Mesenchymal stem cell (in vitro differentiated cells and primary cell): ENCODE measurements at regions not wholly inside any gene's neighbourhood (a gene's known extent, or its start where the extent isn't known, plus 50 kb on each side); places are given as distances from the start of the nearest gene placed in this dataset.

Experiments
- DNase-seq: peaks from one replicate; pipeline ENCODE4 v3.0.0-alpha.2; 2013
- H2AFZ ChIP-seq: one replicate; pipeline ENCODE4 v1.6.1; 2013; ENCODE audit warnings: low read depth, mild to moderate bottlenecking, control low read depth, inconsistent platforms, low read length, moderate library complexity
- H2AK5ac ChIP-seq: 2 replicates; pipeline ENCODE4 v1.6.1; 2013; ENCODE audit warnings: low read length, moderate library complexity, mild to moderate bottlenecking, inconsistent platforms; ENCODE audit not compliant: severe bottlenecking
- H2BK120ac ChIP-seq: one replicate; pipeline ENCODE4 v1.6.1; 2013; ENCODE audit warnings: low read depth, mild to moderate bottlenecking, inconsistent platforms, low read length, moderate library complexity
- H2BK12ac ChIP-seq, 2 experiments: one replicate each; pipeline ENCODE4 v1.6.1; 2013; ENCODE audit warnings: inconsistent platforms in 2 of 2, low read length in 2 of 2, mild to moderate bottlenecking in 2 of 2, moderate library complexity in 2 of 2, control low read depth in 1 of 2
- H2BK15ac ChIP-seq: one replicate; pipeline ENCODE4 v1.6.1; 2013; ENCODE audit warnings: mild to moderate bottlenecking, low read depth, inconsistent platforms; ENCODE audit not compliant: poor library complexity, severe bottlenecking
- H2BK5ac ChIP-seq: 2 replicates; pipeline ENCODE4 v1.6.1; 2013; ENCODE audit warnings: low read depth, mild to moderate bottlenecking, low read length, control low read depth, inconsistent platforms; ENCODE audit not compliant: poor library complexity, severe bottlenecking
- H3K14ac ChIP-seq, 2 experiments: one replicate each; pipeline ENCODE4 v1.6.1; 2013; ENCODE audit warnings: inconsistent platforms in 2 of 2, low read length in 2 of 2, control low read depth in 1 of 2, mild to moderate bottlenecking in 1 of 2, moderate library complexity in 1 of 2
- H3K18ac ChIP-seq, 2 experiments: one replicate each; pipeline ENCODE4 v1.6.1; 2013; ENCODE audit warnings: inconsistent platforms in 2 of 2, low read length in 2 of 2, control low read depth in 1 of 2, low read depth in 1 of 2, mild to moderate bottlenecking in 1 of 2
- H3K23ac ChIP-seq, 2 experiments: one replicate each; pipeline ENCODE4 v1.6.1; 2013; ENCODE audit warnings: inconsistent platforms in 2 of 2, low read length in 2 of 2, mild to moderate bottlenecking in 2 of 2, moderate library complexity in 2 of 2, control low read depth in 1 of 2
- H3K27ac ChIP-seq: 2 replicates; pipeline ENCODE4 v1.5.1; 2013; ENCODE audit warnings: mild to moderate bottlenecking, moderate library complexity, low read length, control low read depth, inconsistent platforms; ENCODE audit not compliant: poor library complexity, severe bottlenecking
- H3K27me3 ChIP-seq, 2 experiments: 2 replicates each; pipeline versions ENCODE4 v1.6.1 to v1.7.0; 2013; ENCODE audit warnings: low read length in 2 of 2, mild to moderate bottlenecking in 2 of 2, moderate library complexity in 2 of 2, control low read depth in 1 of 2, inconsistent platforms in 1 of 2; ENCODE audit not compliant: control insufficient read depth in 1 of 2, insufficient read depth in 1 of 2
- H3K36me3 ChIP-seq, 2 experiments: 2 replicates each; pipeline versions ENCODE4 v1.6.1 to v1.7.0; 2013; ENCODE audit warnings: low read length in 2 of 2, control low read depth in 1 of 2, inconsistent platforms in 1 of 2, low read depth in 1 of 2, mild to moderate bottlenecking in 1 of 2; ENCODE audit not compliant: insufficient read depth in 2 of 2, control insufficient read depth in 1 of 2
- H3K4ac ChIP-seq, 2 experiments: one replicate each; pipeline ENCODE4 v1.6.1; 2013; ENCODE audit warnings: inconsistent platforms in 2 of 2, low read length in 2 of 2, mild to moderate bottlenecking in 2 of 2, moderate library complexity in 2 of 2, control low read depth in 1 of 2, low read depth in 1 of 2
- H3K4me1 ChIP-seq: 2 replicates; pipeline ENCODE4 v1.6.1; 2013; ENCODE audit warnings: low read depth, low read length, control low read depth; ENCODE audit not compliant: control insufficient read depth, insufficient read depth
- H3K4me2 ChIP-seq: 2 replicates; pipeline ENCODE4 v1.6.1; 2013; ENCODE audit warnings: low read length, mild to moderate bottlenecking, inconsistent platforms; ENCODE audit not compliant: poor library complexity, severe bottlenecking
- H3K4me3 ChIP-seq, 2 experiments: 2 replicates each; pipeline versions ENCODE4 v1.5.1 to v1.7.0; 2013; ENCODE audit warnings: low read length in 2 of 2, mild to moderate bottlenecking in 2 of 2, control low read depth in 1 of 2, low read depth in 1 of 2; ENCODE audit not compliant: insufficient read depth in 1 of 2
- H3K79me1 ChIP-seq: replicated peaks from 2 replicates; pipeline ENCODE4 v1.6.1; 2013; ENCODE audit warnings: mild to moderate bottlenecking, control low read depth, low read length, inconsistent platforms; ENCODE audit not compliant: poor library complexity, severe bottlenecking
- H3K9ac ChIP-seq: 2 replicates; pipeline ENCODE4 v1.7.0; 2013; ENCODE audit warnings: mild to moderate bottlenecking, low read length, moderate library complexity
- H3K9me3 ChIP-seq: 2 replicates; pipeline ENCODE4 v1.7.0; 2013; ENCODE audit warnings: mild to moderate bottlenecking, low read length; ENCODE audit not compliant: control insufficient read depth
- H4K8ac ChIP-seq: one replicate; pipeline ENCODE4 v1.6.1; 2013; ENCODE audit warnings: inconsistent platforms, mild to moderate bottlenecking, low read length, moderate library complexity
- H4K91ac ChIP-seq: one replicate; pipeline ENCODE4 v1.6.1; 2013; ENCODE audit warnings: mild to moderate bottlenecking, low read length, inconsistent platforms
- WGBS: methylation state at CpG from one replicate; pipeline ENCODE4 v1.1.7; 2013; ENCODE audit warnings: mixed read lengths; 5-methylcytosine and 5-hydroxymethylcytosine counted together

DNA sequence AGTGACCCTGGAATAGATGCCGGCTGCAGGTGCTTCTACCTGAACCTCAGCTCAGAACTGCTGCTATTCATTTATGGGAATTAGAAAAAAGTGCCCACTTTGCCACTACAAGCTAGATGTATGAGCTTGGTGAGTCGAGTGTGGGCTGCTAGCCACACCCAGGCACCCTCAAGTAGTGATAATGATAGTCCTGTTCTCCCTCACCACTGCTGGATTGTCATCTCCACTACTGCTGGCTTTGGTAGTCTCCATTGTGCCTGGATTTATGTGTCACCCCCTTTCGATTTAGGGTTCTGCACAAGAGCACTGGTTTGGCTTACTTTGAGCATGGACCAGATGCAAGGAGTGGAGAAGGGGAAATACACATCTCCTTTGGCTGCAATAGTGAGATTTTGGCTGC is 73.0 kb upstream of the N4BP1 start:
- Histone ChIP-seq H3K4ac (no peak overlapping the region), H2BK15ac (no peak overlapping the region), H4K8ac (no peak overlapping the region), H2AK5ac (no peak overlapping the region), H3K27ac (no peak overlapping the region), H2BK120ac (no peak overlapping the region), H3K79me1 (no peaks in the 10 kb centered on the region), H2BK12ac (no peak overlapping the region), H4K91ac (no peak overlapping the region), H2BK5ac (no peak overlapping the region), H3K23ac (no peak overlapping the region), H3K18ac (no peak overlapping the region), H2AFZ (no peak overlapping the region), H3K4me3 (no peak overlapping the region), H3K14ac (no peak overlapping the region), H3K4me2 (no peak overlapping the region), H3K9me3 (no peaks in the 10 kb centered on the region), H3K27me3 (no peaks in the 10 kb centered on the region), H3K36me3 (no peaks in the 10 kb centered on the region), H3K4me1 (peaks cover 1% of the 10 kb centered on the region), H3K9ac (no peak overlapping the region)
- 45% methylated on average over 3 of the region's 3 CpGs for WGBS
- DNase-seq = no peak

DNA sequence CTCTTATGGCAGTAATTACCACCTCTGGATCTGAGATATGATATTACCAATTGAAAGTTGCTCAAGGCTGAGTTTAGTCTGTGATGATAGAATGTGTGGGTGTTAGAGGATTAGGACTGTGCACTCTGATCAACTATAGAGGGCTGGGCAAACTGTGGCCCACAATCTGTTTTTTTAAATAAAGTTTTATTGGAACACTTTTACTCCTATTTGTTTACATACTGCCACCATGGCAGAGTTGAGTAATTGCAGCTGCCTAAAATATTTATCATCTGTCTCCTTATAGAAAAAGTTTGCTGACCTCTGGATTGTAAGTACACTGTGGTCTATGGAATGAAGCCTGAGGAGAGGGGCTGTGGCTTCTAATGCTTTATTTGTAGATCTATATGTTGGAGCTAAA is 71.5 kb upstream of the N4BP1 start:
- H2BK12ac ChIP-seq = no peak overlapping the region
- H4K91ac ChIP-seq = no peak overlapping the region
- no peaks in the 10 kb centered on the region for H3K36me3 ChIP-seq
- no peak overlapping the region for H3K23ac ChIP-seq
- H3K18ac ChIP-seq = no peak overlapping the region
- no peak overlapping the region for H2AFZ ChIP-seq
- H3K27ac ChIP-seq = no peak overlapping the region
- H3K9ac ChIP-seq = no peak overlapping the region
- no peaks in the 10 kb centered on the region for H3K79me1 ChIP-seq
- no peak overlapping the region for H3K4ac ChIP-seq
- no peak overlapping the region for H4K8ac ChIP-seq
- H2AK5ac ChIP-seq = no peak overlapping the region
- H3K4me3 ChIP-seq = no peak overlapping the region
- no peaks in the 10 kb centered on the region for H3K4me1 ChIP-seq
- H2BK5ac ChIP-seq = no peak overlapping the region
- no peak overlapping the region for H2BK120ac ChIP-seq
- no peak for DNase-seq
- no peak overlapping the region for H3K4me2 ChIP-seq
- H3K9me3 ChIP-seq = no peaks in the 10 kb centered on the region
- H2BK15ac ChIP-seq = no peak overlapping the region
- no peaks in the 10 kb centered on the region for H3K27me3 ChIP-seq
- H3K14ac ChIP-seq = no peak overlapping the region

DNA sequence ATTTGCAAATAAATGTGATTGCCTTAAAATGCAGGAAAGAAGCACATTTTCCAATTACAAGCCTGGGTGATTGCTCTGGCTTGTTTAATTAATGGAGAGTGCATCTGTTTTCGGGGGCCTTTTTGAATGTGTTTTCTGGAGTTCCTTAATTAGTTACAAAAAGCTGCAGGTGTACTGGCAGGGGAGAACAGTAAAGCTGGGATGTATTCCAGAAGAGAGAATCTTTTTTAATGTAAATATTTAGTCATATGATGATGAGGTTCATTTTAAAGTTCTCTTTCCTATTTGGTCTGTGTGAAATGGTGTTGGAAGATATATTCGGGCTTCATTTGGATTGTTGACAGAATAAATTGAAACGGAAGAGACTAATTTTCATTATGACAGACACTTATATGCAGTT is 70.9 kb upstream of the N4BP1 start:
- Histone ChIP-seq H2BK12ac (no peak overlapping the region), H3K4me1 (no peaks in the 10 kb centered on the region), H2BK120ac (no peak overlapping the region), H3K4ac (no peak overlapping the region), H3K36me3 (no peaks in the 10 kb centered on the region), H3K27me3 (no peaks in the 10 kb centered on the region), H2AK5ac (no peak overlapping the region), H3K14ac (no peak overlapping the region), H2BK5ac (no peak overlapping the region), H3K27ac (no peak overlapping the region), H2BK15ac (no peak overlapping the region), H3K9me3 (no peaks in the 10 kb centered on the region), H2AFZ (no peak overlapping the region), H4K91ac (no peak overlapping the region), H3K4me2 (no peak overlapping the region), H3K4me3 (no peak overlapping the region), H3K79me1 (no peaks in the 10 kb centered on the region), H3K23ac (no peak overlapping the region), H3K9ac (no peak overlapping the region), H3K18ac (no peak overlapping the region), H4K8ac (no peak overlapping the region)
- no peak for DNase-seq
- WGBS = 69% methylated on average over 1 of the region's 3 CpGs

DNA sequence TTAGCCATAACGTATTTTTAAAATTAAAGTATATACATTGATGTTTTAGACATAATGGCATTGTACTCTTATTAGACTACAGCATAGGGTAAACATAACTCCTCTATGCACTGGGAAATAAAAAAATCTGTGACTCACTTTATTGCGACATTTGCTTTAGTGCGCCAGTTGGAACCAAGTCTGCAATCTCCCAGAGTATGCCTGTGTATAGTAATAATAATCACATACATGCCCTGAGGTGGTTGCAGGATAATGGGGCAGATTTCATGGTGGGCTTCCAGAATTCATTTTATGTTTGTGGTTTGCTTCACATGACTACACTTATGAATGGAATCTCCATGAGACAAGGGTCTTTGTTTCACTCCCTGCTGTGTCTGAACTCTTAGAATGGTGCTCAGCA is 66.9 kb upstream of the N4BP1 start:
- H3K4me1 ChIP-seq = no peaks in the 10 kb centered on the region
- no peak overlapping the region for H3K14ac ChIP-seq
- peak; percentile 2 for DNase-seq
- no peak overlapping the region for H2BK15ac ChIP-seq
- H3K27me3 ChIP-seq = no peaks in the 10 kb centered on the region
- no peak overlapping the region for H4K8ac ChIP-seq
- H3K4me3 ChIP-seq = no peak overlapping the region
- no CpG with 5 or more reads among the region's 3 CpGs for WGBS
- no peak overlapping the region for H3K4ac ChIP-seq
- H3K36me3 ChIP-seq = no peaks in the 10 kb centered on the region
- no peaks in the 10 kb centered on the region for H3K79me1 ChIP-seq
- no peak overlapping the region for H2BK12ac ChIP-seq
- H2AK5ac ChIP-seq = no peak overlapping the region
- no peak overlapping the region for H4K91ac ChIP-seq
- no peak overlapping the region for H2BK5ac ChIP-seq
- no peak overlapping the region for H3K27ac ChIP-seq
- H3K23ac ChIP-seq = no peak overlapping the region
- peaks cover 10% of the 10 kb centered on the region for H3K9me3 ChIP-seq
- H3K9ac ChIP-seq = no peak overlapping the region
- no peak overlapping the region for H2BK120ac ChIP-seq
- H3K18ac ChIP-seq = no peak overlapping the region
- H3K4me2 ChIP-seq = no peak overlapping the region
- no peak overlapping the region for H2AFZ ChIP-seq
